HEK293 (cell line): ENCODE measurements at regions not wholly inside any gene's neighbourhood (a gene's known extent, or its start where the extent isn't known, plus 50 kb on each side); places are given as distances from the start of the nearest gene placed in this dataset.

ENCODE experiments used
- CTCF ChIP-seq: fragments of 450-650 bp; formaldehyde crosslinking; IDR thresholded peaks from 2 replicates; pipeline ENCODE4 v1.5.1; 2016; ENCODE audit warnings: missing biosample characterization, missing genetic modification characterization
- TCF7L2 ChIP-seq: IDR thresholded peaks from 2 replicates; pipeline ENCODE4 v1.6.1; 2011; ENCODE audit warnings: low read depth, mild to moderate bottlenecking, inconsistent platforms, low read length, moderate library complexity, borderline replicate concordance
- YY1 ChIP-seq: fragments of 450-650 bp; formaldehyde crosslinking; IDR thresholded peaks from 2 replicates; pipeline ENCODE4 v1.5.1; 2018; ENCODE audit warnings: missing biosample characterization, missing genetic modification characterization
- ZBTB7A ChIP-seq: fragments of 450-650 bp; formaldehyde crosslinking; IDR thresholded peaks from 2 replicates; pipeline ENCODE4 v1.5.1; 2016; ENCODE audit warnings: low read depth, missing biosample characterization, missing genetic modification characterization
- ZFHX2 ChIP-seq: fragments of 450-650 bp; formaldehyde crosslinking; conservative IDR thresholded peaks from 2 replicates; pipeline ENCODE4 v1.5.1; 2016; ENCODE audit warnings: missing biosample characterization, missing genetic modification characterization
- ZNF138 ChIP-seq: fragments of 450-650 bp; formaldehyde crosslinking; IDR thresholded peaks from 2 replicates; pipeline ENCODE4 v1.5.1; 2016; ENCODE audit warnings: missing biosample characterization, missing genetic modification characterization, borderline replicate concordance
- ZNF146 ChIP-seq: fragments of 450-650 bp; formaldehyde crosslinking; IDR thresholded peaks from 2 replicates; pipeline ENCODE4 v1.5.1; 2016; ENCODE audit warnings: missing biosample characterization, missing genetic modification characterization
- ZNF280D ChIP-seq: fragments of 450-650 bp; formaldehyde crosslinking; IDR thresholded peaks from 2 replicates; pipeline ENCODE4 v1.5.1; 2016; ENCODE audit warnings: missing biosample characterization, missing genetic modification characterization
- ZNF398 ChIP-seq: fragments of 450-650 bp; formaldehyde crosslinking; IDR thresholded peaks from 2 replicates; pipeline ENCODE4 v1.5.1; 2017; ENCODE audit warnings: missing biosample characterization, missing genetic modification characterization

- no peak for TF ChIP-seq TCF7L2
- no peak for TF ChIP-seq ZFHX2 (tag by site-specific recombination)
- TF ChIP-seq ZNF146 (tag by site-specific recombination), result no peak
- no peak for TF ChIP-seq CTCF
- no peak for TF ChIP-seq ZNF280D (tag by site-specific recombination)
- TF ChIP-seq ZNF398 (tag by site-specific recombination), result no peak
- no peak for TF ChIP-seq YY1
- TF ChIP-seq ZNF138, result no peak
- TF ChIP-seq ZBTB7A, result no peak
Observed at GRCh38 chr12:65658360-65658759, 165.9 kb upstream of the HMGA2 start.
